Lower leg skin (tissue), 4 donors: ENCODE measurements at regions not wholly inside any gene's neighbourhood (a gene's known extent, or its start where the extent isn't known, plus 50 kb on each side); places are given as distances from the start of the nearest gene placed in this dataset.

Experiments used
- DNase-seq, 2 donors: peaks; one replicate each; pipeline ENCODE4 v3.0.0-alpha.2; 2019; ENCODE audit warnings: low spot score in 2 of 2
- H3K4me3 ChIP-seq: fragments of 200-600 bp; sonication (generic); 2 replicates; pipeline ENCODE4 v1.5.1; 2017; ENCODE audit warnings: mild to moderate bottlenecking, low read depth; ENCODE audit not compliant: poor library complexity, severe bottlenecking
- POLR2A ChIP-seq, 2 donors: fragments of 450-650 bp; IDR thresholded peaks; one replicate each; pipeline ENCODE4 v1.6.1; 2016 to 2017; ENCODE audit warnings: antibody characterized with exemption in 2 of 2, mild to moderate bottlenecking in 1 of 2, moderate library complexity in 1 of 2
- WGBS, 2 donors: methylation state at CpG; one replicate each; pipeline ENCODE4 v1.1.5; 2018; 5-methylcytosine and 5-hydroxymethylcytosine counted together
- intact Hi-C: fragments of 100-400 bp; cut with DNase I; formaldehyde crosslinking; loops from one replicate; pipeline ENCODE4 v1.15.0; 2023; ENCODE audit warnings: low total_unique reads
- TF ChIP-seq, protein P1 (sequence below), 3 donors: fragments of 450-650 bp; IDR thresholded peaks; one replicate each; pipeline ENCODE4 v1.5.1; 2016; ENCODE audit warnings: antibody characterized with exemption in 3 of 3, mild to moderate bottlenecking in 3 of 3, moderate library complexity in 2 of 3

- no peak overlapping the region for H3K4me3 ChIP-seq
- DNase-seq, result no peak
- intact Hi-C loops, result loop anchor here (10.0 kb wide), 1 partner anchor 890 kb away; no protein-coding TSS in a partner anchor
- 64 to 71% methylated on average over 16 of the region's 16 CpGs for WGBS, 2 donors
- TF ChIP-seq POLR2A (IDR thresholded peaks at IDR 0.05), result no peak
- TF ChIP-seq, protein P1, sequence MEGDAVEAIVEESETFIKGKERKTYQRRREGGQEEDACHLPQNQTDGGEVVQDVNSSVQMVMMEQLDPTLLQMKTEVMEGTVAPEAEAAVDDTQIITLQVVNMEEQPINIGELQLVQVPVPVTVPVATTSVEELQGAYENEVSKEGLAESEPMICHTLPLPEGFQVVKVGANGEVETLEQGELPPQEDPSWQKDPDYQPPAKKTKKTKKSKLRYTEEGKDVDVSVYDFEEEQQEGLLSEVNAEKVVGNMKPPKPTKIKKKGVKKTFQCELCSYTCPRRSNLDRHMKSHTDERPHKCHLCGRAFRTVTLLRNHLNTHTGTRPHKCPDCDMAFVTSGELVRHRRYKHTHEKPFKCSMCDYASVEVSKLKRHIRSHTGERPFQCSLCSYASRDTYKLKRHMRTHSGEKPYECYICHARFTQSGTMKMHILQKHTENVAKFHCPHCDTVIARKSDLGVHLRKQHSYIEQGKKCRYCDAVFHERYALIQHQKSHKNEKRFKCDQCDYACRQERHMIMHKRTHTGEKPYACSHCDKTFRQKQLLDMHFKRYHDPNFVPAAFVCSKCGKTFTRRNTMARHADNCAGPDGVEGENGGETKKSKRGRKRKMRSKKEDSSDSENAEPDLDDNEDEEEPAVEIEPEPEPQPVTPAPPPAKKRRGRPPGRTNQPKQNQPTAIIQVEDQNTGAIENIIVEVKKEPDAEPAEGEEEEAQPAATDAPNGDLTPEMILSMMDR (IDR thresholded peaks at IDR 0.05), result no peak
Measured at GRCh38 chr2:16774980-16775898, 109.6 kb upstream of the CYRIA start.

GRCh38 chr2:16774091-16774490, 108.5 kb upstream of the CYRIA start:
- no peak for TF ChIP-seq POLR2A (IDR thresholded peaks at IDR 0.05)
- TF ChIP-seq, protein P1 (IDR thresholded peaks at IDR 0.05), result no peak
- no peak for DNase-seq
- no peak overlapping the region for H3K4me3 ChIP-seq
- 79 to 81% methylated on average over 2 of the region's 2 CpGs for WGBS, 2 donors
- intact Hi-C loops, result loop anchor here (10.0 kb wide), 1 partner anchor 891 kb away; no protein-coding TSS in a partner anchor

- no peak overlapping the region for H3K4me3 ChIP-seq
- intact Hi-C loops, result loop anchor here (10.0 kb wide), 1 partner anchor 892 kb away; no protein-coding TSS in a partner anchor
- WGBS, 2 donors, result 23 to 24% methylated on average over 8 of the region's 8 CpGs
- no peak for DNase-seq
- TF ChIP-seq, protein P1 (IDR thresholded peaks at IDR 0.05), result no peak
- no peak for TF ChIP-seq POLR2A (IDR thresholded peaks at IDR 0.05)
Measured at GRCh38 chr2:16773080-16773713, 107.6 kb upstream of the CYRIA start.

DNA sequence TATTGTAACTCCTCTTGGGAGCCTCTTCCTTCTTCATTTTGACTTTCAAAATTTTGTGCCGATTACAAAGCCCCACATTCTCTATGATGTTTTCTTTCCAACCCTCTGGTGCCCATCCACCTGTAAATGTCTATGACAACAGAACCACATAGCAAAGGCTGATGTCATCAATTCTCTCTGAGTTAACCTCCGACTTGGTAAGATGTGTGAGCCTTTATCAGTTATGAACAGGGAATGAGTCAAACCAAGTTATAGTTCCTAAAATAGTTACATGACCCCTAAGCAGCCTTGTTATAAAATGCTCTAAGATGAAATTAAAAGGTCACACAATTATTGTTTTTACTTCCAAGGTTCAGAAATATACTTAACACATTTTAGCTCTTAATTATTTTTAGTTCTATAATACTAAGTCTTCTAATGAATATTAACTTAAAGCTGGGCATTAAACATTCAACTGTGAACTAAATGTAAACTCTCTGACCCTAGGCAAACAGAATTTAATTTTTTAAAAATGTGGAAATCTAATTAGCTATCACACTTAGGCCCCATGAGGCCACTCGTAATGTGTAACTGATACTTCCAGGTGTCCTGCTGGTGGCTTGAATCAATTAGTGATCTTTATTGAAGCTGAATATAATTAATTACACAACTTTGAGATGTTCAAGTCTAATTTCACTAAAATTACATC, 102.3 kb upstream of the CYRIA start:
- TF ChIP-seq, protein P1 (IDR thresholded peaks at IDR 0.05), result no peak
- no peak for TF ChIP-seq POLR2A (IDR thresholded peaks at IDR 0.05)
- DNase-seq, result no peak
- 85 to 86% methylated on average over 3 of the region's 3 CpGs for WGBS, 2 donors
- no peak overlapping the region for H3K4me3 ChIP-seq
- intact Hi-C loops, result loop anchor here (10.0 kb wide), 1 partner anchor 1133 kb away; no protein-coding TSS in a partner anchor

GRCh38 chr2:16765356-16765755, 99.7 kb upstream of the CYRIA start:
- 69 to 72% methylated on average over 7 of the region's 7 CpGs for WGBS, 2 donors
- intact Hi-C loops, result loop anchor here (10.0 kb wide), 1 partner anchor 1131 kb away; no protein-coding TSS in a partner anchor
- TF ChIP-seq POLR2A (IDR thresholded peaks at IDR 0.05), result no peak
- TF ChIP-seq, protein P1 (IDR thresholded peaks at IDR 0.05), result no peak
- no peak overlapping the region for H3K4me3 ChIP-seq
- no peak for DNase-seq
